ENCODE measurements at regions not wholly inside any gene's neighbourhood (a gene's known extent, or its start where the extent isn't known, plus 50 kb on each side); places are given as distances from the start of the nearest gene placed in this dataset.

GRCh38 chr5:115735108-115735998 lies 81.1 kb downstream of the CDO1 start:
- no peak overlapping the region for H3K27ac ChIP-seq
- TF ChIP-seq CTCF (IDR thresholded peaks at IDR 0.05) (no peak), ZFX (IDR thresholded peaks at IDR 0.05; ENCODE audit: borderline replicate concordance) (no peak)

GRCh38 chr5:115733607-115734006 lies 82.9 kb downstream of the CDO1 start:
- TF ChIP-seq CTCF (IDR thresholded peaks at IDR 0.05) = no peak
- TF ChIP-seq ZFX (IDR thresholded peaks at IDR 0.05; ENCODE audit: borderline replicate concordance) = no peak
- H3K27ac ChIP-seq = no peak overlapping the region

- H3K27ac ChIP-seq = no peak overlapping the region; the same call in 1 of the 2 replicates
- TF ChIP-seq ZFX (IDR thresholded peaks at IDR 0.05; ENCODE audit: borderline replicate concordance) (no peak), CTCF (IDR thresholded peaks at IDR 0.05) (no peak)
Measured at GRCh38 chr5:115732026-115732425, 84.4 kb downstream of the CDO1 start.

- TF ChIP-seq ZFX (IDR thresholded peaks at IDR 0.05; ENCODE audit: borderline replicate concordance) (no peak), CTCF (IDR thresholded peaks at IDR 0.05) (no peak)
- no peak overlapping the region for H3K27ac ChIP-seq
Measured at GRCh38 chr5:115725522-115725921, 90.9 kb downstream of the CDO1 start.

- no peak for TF ChIP-seq ZFX (IDR thresholded peaks at IDR 0.05; ENCODE audit: borderline replicate concordance)
- TF ChIP-seq CTCF (IDR thresholded peaks at IDR 0.05) = no peak
- no peak overlapping the region for H3K27ac ChIP-seq
Measured at GRCh38 chr5:115723220-115723619, 93.2 kb downstream of the CDO1 start.

GRCh38 chr5:115720888-115721287 lies 95.1 kb upstream of the TMED7 start:
- H3K27ac ChIP-seq = no peak overlapping the region
- TF ChIP-seq CTCF (IDR thresholded peaks at IDR 0.05) (no peak), ZFX (IDR thresholded peaks at IDR 0.05; ENCODE audit: borderline replicate concordance) (no peak)

- TF ChIP-seq CTCF (IDR thresholded peaks at IDR 0.05) (no peak), ZFX (IDR thresholded peaks at IDR 0.05; ENCODE audit: borderline replicate concordance) (no peak)
- H3K27ac ChIP-seq = no peak overlapping the region
Measured at GRCh38 chr5:115718927-115719326, 93.1 kb upstream of the TMED7 start.
